GM23248 (cell line): ENCODE measurements at regions not wholly inside any gene's neighbourhood (a gene's known extent, or its start where the extent isn't known, plus 50 kb on each side); places are given as distances from the start of the nearest gene placed in this dataset.

Experiments
- DNase-seq: peaks from one replicate; pipeline ENCODE4 v3.0.0-alpha.2; 2015
- H2AFZ ChIP-seq: fragments of 200-600 bp; sonication (generic); 2 replicates; pipeline ENCODE4 v1.6.1; 2016; ENCODE audit warnings: antibody characterized with exemption
- H3F3A ChIP-seq: fragments of 200-600 bp; sonication (generic); 2 replicates; pipeline ENCODE4 v1.6.1; 2016; ENCODE audit warnings: mild to moderate bottlenecking, antibody characterized with exemption, mixed run types; ENCODE audit not compliant: insufficient read depth
- H3K27ac ChIP-seq: fragments of 200-600 bp; sonication (generic); 2 replicates; pipeline ENCODE4 v1.5.1; 2016; ENCODE audit warnings: mild to moderate bottlenecking
- H3K27me3 ChIP-seq: fragments of 200-600 bp; sonication (generic); replicated peaks from 2 replicates; pipeline ENCODE4 v1.6.1; 2016; ENCODE audit warnings: mild to moderate bottlenecking; ENCODE audit not compliant: insufficient read depth
- H3K36me3 ChIP-seq: fragments of 200-600 bp; sonication (generic); 2 replicates; pipeline ENCODE4 v1.6.1; 2016; ENCODE audit warnings: low read depth, mild to moderate bottlenecking
- H3K4me1 ChIP-seq: fragments of 200-600 bp; sonication (generic); 2 replicates; pipeline ENCODE4 v1.6.1; 2016; ENCODE audit warnings: mild to moderate bottlenecking; ENCODE audit not compliant: insufficient read depth
- H3K4me2 ChIP-seq: fragments of 200-600 bp; sonication (generic); one replicate; pipeline ENCODE4 v1.6.1; 2016; ENCODE audit warnings: mild to moderate bottlenecking; ENCODE audit not compliant: unreplicated experiment
- H3K4me3 ChIP-seq: fragments of 200-600 bp; sonication (generic); 2 replicates; pipeline ENCODE4 v1.5.1; 2016; ENCODE audit warnings: mild to moderate bottlenecking
- H3K79me2 ChIP-seq: fragments of 200-600 bp; sonication (generic); 2 replicates; pipeline ENCODE4 v1.6.1; 2016; ENCODE audit warnings: mild to moderate bottlenecking; ENCODE audit not compliant: insufficient read depth
- H3K9ac ChIP-seq: fragments of 200-600 bp; sonication (generic); 2 replicates; pipeline ENCODE4 v1.6.1; 2016; ENCODE audit warnings: mild to moderate bottlenecking
- H3K9me2 ChIP-seq: fragments of 200-600 bp; sonication (generic); 2 replicates; pipeline ENCODE4 v1.6.1; 2016; ENCODE audit warnings: mixed run types, mild to moderate bottlenecking, moderate library complexity; ENCODE audit not compliant: insufficient read depth
- H3K9me3 ChIP-seq: fragments of 200-600 bp; sonication (generic); one replicate; pipeline ENCODE4 v1.6.1; 2017; ENCODE audit warnings: low read depth
- H4K20me1 ChIP-seq: fragments of 200-600 bp; sonication (generic); 2 replicates; pipeline ENCODE4 v1.6.0; 2016; ENCODE audit not compliant: insufficient read depth
- EZH2 ChIP-seq: fragments of 200-600 bp; sonication (generic); IDR thresholded peaks from 2 replicates; pipeline ENCODE4 v1.6.1; 2018; ENCODE audit warnings: antibody characterized with exemption, mild to moderate bottlenecking; ENCODE audit not compliant: insufficient read depth, poor library complexity, severe bottlenecking
- EZH2phosphoT487 ChIP-seq: fragments of 200-600 bp; sonication (generic); IDR thresholded peaks from 2 replicates; pipeline ENCODE4 v1.6.1; 2018; ENCODE audit warnings: antibody characterized with exemption, moderate library complexity, mild to moderate bottlenecking, low read depth; ENCODE audit not compliant: insufficient read depth
- WGBS, 2 experiments: methylation state at CpG; one replicate each; pipeline ENCODE4 v1.1.6; 2015 to 2017; ENCODE audit warnings: low lambda C conversion rate in 2 of 2, low coverage in 1 of 2; ENCODE audit errors: missing lambda C conversion rate in 2 of 2; 5-methylcytosine and 5-hydroxymethylcytosine counted together
- in situ Hi-C: fragments of 300-500 bp; cut with MboI; formaldehyde crosslinking; loops from 2 replicates; pipeline ENCODE4 v1.15.0; 2020

- no peaks in the 10 kb centered on the region for H4K20me1 ChIP-seq
- H3K27ac ChIP-seq = no peak overlapping the region
- TF ChIP-seq EZH2phosphoT487 (no peak), EZH2 (no peak)
- no peaks in the 10 kb centered on the region for H3K9me2 ChIP-seq
- in situ Hi-C loops = no loop called here
- no peaks in the 10 kb centered on the region for H3K79me2 ChIP-seq
- no peaks in the 10 kb centered on the region for H3K9me3 ChIP-seq
- H3K4me1 ChIP-seq = no peaks in the 10 kb centered on the region
- no peaks in the 10 kb centered on the region for H3K36me3 ChIP-seq
- no peak overlapping the region for H2AFZ ChIP-seq
- H3F3A ChIP-seq = no peaks in the 10 kb centered on the region
- H3K4me3 ChIP-seq = no peak overlapping the region
- 50 to 57% methylated on average over 8 of the region's 8 CpGs for WGBS, 2 experiments
- H3K27me3 ChIP-seq = no peaks in the 10 kb centered on the region
- DNase-seq = no peak
- no peak overlapping the region for H3K9ac ChIP-seq
- no peak overlapping the region for H3K4me2 ChIP-seq
These were observed 194.4 kb downstream of the KBTBD8 start for GRCh38 chr3:67192466-67192865.

- Histone ChIP-seq H3K4me3 (no peak overlapping the region), H3K36me3 (no peaks in the 10 kb centered on the region), H3K9ac (no peak overlapping the region), H3K4me2 (no peak overlapping the region), H3K79me2 (no peaks in the 10 kb centered on the region), H3K9me3 (no peaks in the 10 kb centered on the region), H3K27ac (no peak overlapping the region), H3K27me3 (no peaks in the 10 kb centered on the region), H4K20me1 (no peaks in the 10 kb centered on the region), H3K4me1 (no peaks in the 10 kb centered on the region), H3F3A (no peaks in the 10 kb centered on the region), H3K9me2 (no peaks in the 10 kb centered on the region), H2AFZ (no peak overlapping the region)
- no peak for DNase-seq
- WGBS, 2 experiments = 54 to 64% methylated on average over 7 to 9 of the region's 9 CpGs
- in situ Hi-C loops = no loop called here
- TF ChIP-seq EZH2 = no peak
- TF ChIP-seq EZH2phosphoT487 = no peak
These were observed 198.6 kb downstream of the KBTBD8 start for GRCh38 chr3:67196677-67197076.

- no peak overlapping the region for H3K9ac ChIP-seq
- no peak overlapping the region for H3K4me3 ChIP-seq
- no peak for DNase-seq
- no peak overlapping the region for H3K4me2 ChIP-seq
- H2AFZ ChIP-seq = no peak overlapping the region
- in situ Hi-C loops = no loop called here
- no peaks in the 10 kb centered on the region for H3K4me1 ChIP-seq
- no peak overlapping the region for H3K27ac ChIP-seq
- no peaks in the 10 kb centered on the region for H4K20me1 ChIP-seq
- H3K9me3 ChIP-seq = no peaks in the 10 kb centered on the region
- no peaks in the 10 kb centered on the region for H3K27me3 ChIP-seq
- no peaks in the 10 kb centered on the region for H3K79me2 ChIP-seq
- 12 to 14% methylated on average over 1 of the region's 1 CpG for WGBS, 2 experiments
- H3K36me3 ChIP-seq = no peaks in the 10 kb centered on the region
- no peaks in the 10 kb centered on the region for H3K9me2 ChIP-seq
- no peaks in the 10 kb centered on the region for H3F3A ChIP-seq
- TF ChIP-seq EZH2 = no peak
- TF ChIP-seq EZH2phosphoT487 = no peak
These were observed 200.3 kb downstream of the KBTBD8 start for GRCh38 chr3:67198374-67198773.

GRCh38 chr3:67200618-67201017 is 202.5 kb downstream of the KBTBD8 start:
- H3K36me3 ChIP-seq = no peaks in the 10 kb centered on the region
- no peaks in the 10 kb centered on the region for H3K9me2 ChIP-seq
- H4K20me1 ChIP-seq = no peaks in the 10 kb centered on the region
- no peaks in the 10 kb centered on the region for H3K27me3 ChIP-seq
- no peaks in the 10 kb centered on the region for H3F3A ChIP-seq
- H3K9ac ChIP-seq = no peak overlapping the region
- H3K4me1 ChIP-seq = no peaks in the 10 kb centered on the region
- H3K27ac ChIP-seq = no peak overlapping the region
- no peak overlapping the region for H2AFZ ChIP-seq
- no peaks in the 10 kb centered on the region for H3K9me3 ChIP-seq
- DNase-seq = no peak
- no peak overlapping the region for H3K4me2 ChIP-seq
- TF ChIP-seq EZH2phosphoT487 (no peak), EZH2 (no peak)
- in situ Hi-C loops = no loop called here
- H3K4me3 ChIP-seq = no peak overlapping the region
- H3K79me2 ChIP-seq = no peaks in the 10 kb centered on the region

GRCh38 chr3:67201026-67201425 is 202.9 kb downstream of the KBTBD8 start:
- Histone ChIP-seq H3K4me2 (no peak overlapping the region), H3K27ac (no peak overlapping the region), H3K36me3 (no peaks in the 10 kb centered on the region), H4K20me1 (no peaks in the 10 kb centered on the region), H2AFZ (no peak overlapping the region), H3K79me2 (no peaks in the 10 kb centered on the region), H3K9me3 (no peaks in the 10 kb centered on the region), H3K9me2 (no peaks in the 10 kb centered on the region), H3K27me3 (no peaks in the 10 kb centered on the region), H3K4me1 (no peaks in the 10 kb centered on the region), H3K4me3 (no peak overlapping the region), H3K9ac (no peak overlapping the region), H3F3A (no peaks in the 10 kb centered on the region)
- no peak for TF ChIP-seq EZH2
- no peak for TF ChIP-seq EZH2phosphoT487
- in situ Hi-C loops = no loop called here
- 18 to 33% methylated on average over 2 of the region's 2 CpGs for WGBS, 2 experiments
- DNase-seq = no peak
